A549 (cell line): ENCODE measurements at regions not wholly inside any gene's neighbourhood (a gene's known extent, or its start where the extent isn't known, plus 50 kb on each side); places are given as distances from the start of the nearest gene placed in this dataset.

Experiments used
- ATAC-seq, 2 experiments: fragments of 200-7000 bp in 1 of 2; fragments of >200 bp in 1 of 2; cut with Nextera tagmentation in 1 of 2; cut with Tn5 transposase in 1 of 2; 3 replicates each; pipeline versions ENCODE4 v1.8.0 to v1.9.1; 2018 to 2020; ENCODE audit warnings: mild to moderate bottlenecking in 1 of 2, moderate library complexity in 1 of 2
- CTCF ChIA-PET: fragments of 300-600 bp; sonication (Branson Sonifier 250); formaldehyde crosslinking; extraction: SDS; loops from one replicate; lab custom pipeline; 2021; ENCODE audit warnings: antibody characterized with exemption, inconsistent platforms; lab: Yijun Ruan, JAX
- POLR2A ChIA-PET: fragments of 350-600 bp; formaldehyde crosslinking; extraction: SDS; loops from one replicate; lab custom pipeline; 2021; ENCODE audit warnings: antibody characterized with exemption, inconsistent platforms; lab: Yijun Ruan, JAX
- DNase-seq, 2 experiments: peaks; one replicate each; pipeline versions ENCODE4 v3.0.0 to v3.0.0-alpha.2; 2011 to 2016; ENCODE audit warnings: low read depth in 1 of 2, low spot score in 1 of 2
- FAIRE-seq: peaks from 2 replicates; lab custom pipeline; 2011; peaks lifted over from hg19 to GRCh38; lab: Jason Lieb, UNC
- H3K27ac ChIP-seq, 2 experiments: fragments of >200 bp; sonication (Bioruptor Twin); formaldehyde crosslinking; 3 replicates each; pipeline ENCODE4 v1.5.1; 2016 to 2017
- H3K4me1 ChIP-seq: fragments of >200 bp; sonication (Bioruptor Twin); formaldehyde crosslinking; 3 replicates; pipeline ENCODE4 v1.6.1; 2016
- H3K4me2 ChIP-seq: fragments of >200 bp; sonication (Bioruptor Twin); formaldehyde crosslinking; 3 replicates; pipeline ENCODE4 v1.6.1; 2016
- H3K4me3 ChIP-seq: fragments of >200 bp; sonication (Bioruptor Twin); formaldehyde crosslinking; 3 replicates; pipeline ENCODE4 v1.5.1; 2016
- H3K9me3 ChIP-seq: fragments of >200 bp; sonication (Bioruptor Twin); formaldehyde crosslinking; 3 replicates; pipeline ENCODE4 v1.6.1; 2016
- ATOH8 ChIP-seq: fragments of 250-450 bp; sonication (Bioruptor Pico); IDR thresholded peaks from 2 replicates; pipeline ENCODE4 v1.5.0; 2020; ENCODE audit warnings: low read depth, mild to moderate bottlenecking, moderate library complexity
- BHLHE40 ChIP-seq: IDR thresholded peaks from 2 replicates; pipeline ENCODE4 v1.6.1; 2012; ENCODE audit warnings: low read depth, low read length, inconsistent platforms
- CBX2 ChIP-seq: fragments of 200-600 bp; sonication (generic); IDR thresholded peaks from 2 replicates; pipeline ENCODE4 v1.6.1; 2016; ENCODE audit warnings: low read depth, mild to moderate bottlenecking, borderline replicate concordance
- CBX8 ChIP-seq: fragments of 200-600 bp; sonication (generic); IDR thresholded peaks from 2 replicates; pipeline ENCODE4 v1.6.1; 2016
- CEBPB ChIP-seq, 2 experiments: fragments of >200 bp in 1 of 2; sonication (Bioruptor Twin) in 1 of 2; formaldehyde crosslinking in 1 of 2; IDR thresholded peaks; 2 replicates each; pipeline ENCODE4 v1.6.1; 2012 to 2016
- CHD2 ChIP-seq: fragments of 150-350 bp; IDR thresholded peaks from 2 replicates; pipeline ENCODE4 v1.6.1; 2014; ENCODE audit warnings: low read length; ENCODE audit not compliant: partially characterized antibody
- E2F6 ChIP-seq: IDR thresholded peaks from 2 replicates; pipeline ENCODE4 v1.6.1; 2012; ENCODE audit warnings: low read depth, borderline replicate concordance
- EHMT2 ChIP-seq: fragments of 200-600 bp; sonication (generic); IDR thresholded peaks from 2 replicates; pipeline ENCODE4 v1.6.1; 2016; ENCODE audit warnings: antibody characterized with exemption, low read depth, mild to moderate bottlenecking, moderate library complexity
- EP300 ChIP-seq, 2 experiments: fragments of >200 bp; sonication (Bioruptor Twin); formaldehyde crosslinking; IDR thresholded peaks; 2 replicates in 1 of 2; 3 replicates in 1 of 2; pipeline ENCODE4 v1.6.1; 2016 to 2017
- ESRRA ChIP-seq: fragments of 150-350 bp; IDR thresholded peaks from 2 replicates; pipeline ENCODE4 v1.6.1; 2014; ENCODE audit warnings: mild to moderate bottlenecking, low read length, borderline replicate concordance
- GATA3 ChIP-seq: IDR thresholded peaks from 2 replicates; pipeline ENCODE4 v1.6.1; 2012; ENCODE audit warnings: borderline replicate concordance
- HOXB13 ChIP-seq: fragments of 250-450 bp; sonication (Bioruptor Pico); IDR thresholded peaks from 2 replicates; pipeline ENCODE4 v1.5.0; 2020; ENCODE audit warnings: low read depth, mild to moderate bottlenecking, moderate library complexity
- PBX3 ChIP-seq: IDR thresholded peaks from 2 replicates; pipeline ENCODE4 v1.6.1; 2012
- PHF8 ChIP-seq: fragments of 200-600 bp; sonication (generic); IDR thresholded peaks from 2 replicates; pipeline ENCODE4 v1.6.1; 2016; ENCODE audit warnings: low read depth, mild to moderate bottlenecking, antibody characterized with exemption, moderate library complexity, borderline replicate concordance
- RCOR1 ChIP-seq: fragments of 150-350 bp; IDR thresholded peaks from 2 replicates; pipeline ENCODE4 v1.6.1; 2014; ENCODE audit warnings: antibody characterized with exemption, low read length, low read depth
- TFCP2L1 ChIP-seq: fragments of 250-450 bp; sonication (Bioruptor Pico); IDR thresholded peaks from 2 replicates; pipeline ENCODE4 v1.5.0; 2021; ENCODE audit warnings: mild to moderate bottlenecking
- TP53 ChIP-seq: fragments of 250-450 bp; sonication (Bioruptor Pico); IDR thresholded peaks from 2 replicates; pipeline ENCODE4 v1.5.0; 2021; ENCODE audit warnings: mild to moderate bottlenecking, moderate library complexity
- USF2 ChIP-seq: fragments of 450-650 bp; IDR thresholded peaks from 2 replicates; pipeline ENCODE4 v1.6.1; 2014; ENCODE audit warnings: antibody characterized with exemption
- ZSCAN20 ChIP-seq: fragments of 250-450 bp; sonication (Bioruptor Pico); IDR thresholded peaks from 2 replicates; pipeline ENCODE4 v1.8.0; 2022; ENCODE audit warnings: mild to moderate bottlenecking, moderate library complexity
- WGBS: methylation state at CpG from one replicate; pipeline ENCODE4 v1.1.6; 2017; ENCODE audit errors: missing lambda C conversion rate; 5-methylcytosine and 5-hydroxymethylcytosine counted together

GRCh38 chr4:153963216-153963615, 174.3 kb upstream of the SFRP2 start:
- no peak overlapping the region for H3K4me3 ChIP-seq
- no peak for TF ChIP-seq TFCP2L1
- TF ChIP-seq CBX2: no peak
- TF ChIP-seq CBX8: no peak
- no peak for TF ChIP-seq USF2
- TF ChIP-seq BHLHE40: no peak
- TF ChIP-seq HOXB13 (CRISPR knock-in tag): no peak
- no peak for TF ChIP-seq EP300 (IDR thresholded peaks at IDR 0.05)
- no peak for TF ChIP-seq CEBPB (IDR thresholded peaks at IDR 0.05)
- no peak for TF ChIP-seq GATA3
- TF ChIP-seq ZSCAN20 (CRISPR knock-in tag): no peak
- no peak for TF ChIP-seq ATOH8 (CRISPR knock-in tag)
- no peak for TF ChIP-seq EHMT2
- no peak for TF ChIP-seq RCOR1
- no peak for TF ChIP-seq PHF8
- no peak for TF ChIP-seq CHD2
- no peak for TF ChIP-seq PBX3
- TF ChIP-seq ESRRA: no peak
- no peak for TF ChIP-seq E2F6
- TF ChIP-seq, all 56 proteins: peak for 0
- ChIA-PET POLR2A (no interaction called here), CTCF (no interaction called here)
- no peak for ATAC-seq
- H3K9me3 ChIP-seq: no peaks in the 10 kb centered on the region
- WGBS: 2% methylated on average over 3 of the region's 3 CpGs
- H3K27ac ChIP-seq: no peak overlapping the region
- no peak for FAIRE-seq
- no peak for DNase-seq
- H3K4me2 ChIP-seq: no peak overlapping the region
- no peaks in the 10 kb centered on the region for H3K4me1 ChIP-seq

GRCh38 chr4:153962311-153963039, 173.6 kb upstream of the SFRP2 start:
- FAIRE-seq: no peak

More at GRCh38 chr4:153962311-153963039, 173.6 kb upstream of the SFRP2 start:
- H3K4me3 ChIP-seq: no peak overlapping the region
- no peak for TF ChIP-seq HOXB13 (CRISPR knock-in tag)
- no peak for TF ChIP-seq TP53 (CRISPR knock-in tag)
- TF ChIP-seq PBX3: no peak
- CTCF ChIA-PET: no interaction called here
- WGBS: 20% methylated on average over 5 of the region's 5 CpGs
- H3K9me3 ChIP-seq: no peaks in the 10 kb centered on the region
- H3K27ac ChIP-seq: no peak overlapping the region
- ATAC-seq (no peak), DNase-seq (no peak)
- H3K4me1 ChIP-seq: no peaks in the 10 kb centered on the region
- POLR2A ChIA-PET: no interaction called here
- no peak overlapping the region for H3K4me2 ChIP-seq
